Kidney (tissue), 13 donors: ENCODE measurements at regions not wholly inside any gene's neighbourhood (a gene's known extent, or its start where the extent isn't known, plus 50 kb on each side); places are given as distances from the start of the nearest gene placed in this dataset.

Source experiments
- DNase-seq, 5 donors: peaks; one replicate each; pipeline ENCODE4 v3.0.0-alpha.2; 2013 to 2020
- FAIRE-seq: peaks from 2 replicates; lab custom pipeline; 2012; peaks lifted over from hg19 to GRCh38; lab: Jason Lieb, UNC
- H3K27ac ChIP-seq, 2 donors: one replicate each; pipeline ENCODE4 v1.7.0; 2013; ENCODE audit warnings: low read depth in 2 of 2, low read length in 2 of 2, inconsistent platforms in 1 of 2
- H3K27me3 ChIP-seq: one replicate; pipeline ENCODE4 v1.7.1; 2013; ENCODE audit warnings: low read length, inconsistent platforms; ENCODE audit not compliant: control insufficient read depth, insufficient read depth
- H3K36me3 ChIP-seq, 3 donors: one replicate each; pipeline versions ENCODE4 v1.7.0 to v1.7.1; 2013; ENCODE audit warnings: low read length in 3 of 3, control low read depth in 1 of 3, inconsistent platforms in 1 of 3; ENCODE audit not compliant: insufficient read depth in 3 of 3, control insufficient read depth in 2 of 3
- H3K4me1 ChIP-seq, 3 donors: one replicate each; pipeline versions ENCODE4 v1.7.0 to v1.7.1; 2013; ENCODE audit warnings: low read length in 3 of 3, inconsistent platforms in 1 of 3, low read depth in 1 of 3; ENCODE audit not compliant: control insufficient read depth in 2 of 3, insufficient read depth in 2 of 3
- H3K4me3 ChIP-seq, 3 donors: one replicate each; pipeline versions ENCODE4 v1.7.0 to v1.8.1; 2013; ENCODE audit warnings: low read length in 3 of 3, control low read depth in 1 of 3, inconsistent platforms in 1 of 3
- H3K9ac ChIP-seq, 3 donors: one replicate each; pipeline versions ENCODE4 v1.7.0 to v1.7.1; 2013; ENCODE audit warnings: low read length in 3 of 3, control low read depth in 1 of 3, inconsistent platforms in 1 of 3
- H3K9me3 ChIP-seq, 3 donors: one replicate each; pipeline versions ENCODE4 v1.7.0 to v1.7.1; 2013; ENCODE audit warnings: low read length in 3 of 3, control low read depth in 1 of 3, inconsistent platforms in 1 of 3; ENCODE audit not compliant: control insufficient read depth in 2 of 3, insufficient read depth in 1 of 3
- CTCF ChIP-seq: IDR thresholded peaks from 3 replicates; pipeline ENCODE4 v1.5.1; 2012; ENCODE audit warnings: mild to moderate bottlenecking, moderate library complexity, borderline replicate concordance; ENCODE audit not compliant: insufficient read depth; ENCODE audit errors: extremely low read depth
- intact Hi-C: fragments of 100-400 bp; cut with DNase I; formaldehyde crosslinking; loops from one replicate; pipeline ENCODE4 v1.11.1; 2022
- donor health status: control.
- donor health status: control.
- donor health status: control.
- donor health status: control.
- donor health status: control.
- donor health status: DM: yes; HTN: yes; CAD: no.
- donor health status: Normal renal cell carcinoma (clear cell type).

GRCh38 chr17:54124456-54124855 lies 301.7 kb downstream of the KIF2B start:
- H3K4me3 ChIP-seq: no peak overlapping the region
- H3K27ac ChIP-seq: no peak overlapping the region
- H3K4me1 ChIP-seq: no peaks in the 10 kb centered on the region
- DNase-seq (no peak), FAIRE-seq (no peak)
- intact Hi-C loops: no loop called here
- no peaks in the 10 kb centered on the region for H3K36me3 ChIP-seq
- H3K9me3 ChIP-seq: no peaks in the 10 kb centered on the region
- H3K9ac ChIP-seq: no peak overlapping the region
- H3K27me3 ChIP-seq: no peaks in the 10 kb centered on the region
- TF ChIP-seq CTCF: no peak

GRCh38 chr17:54153423-54153822 lies 330.7 kb downstream of the KIF2B start:
- no peak for FAIRE-seq
- Histone ChIP-seq H3K4me3 (no peak overlapping the region), H3K27me3 (no peaks in the 10 kb centered on the region), H3K4me1 (no peaks in the 10 kb centered on the region), H3K9ac (no peak overlapping the region), H3K36me3 (no peaks in the 10 kb centered on the region), H3K9me3 (no peaks in the 10 kb centered on the region), H3K27ac (no peak overlapping the region)
- intact Hi-C loops: no loop called here
- no peak for DNase-seq
- TF ChIP-seq CTCF: no peak

GRCh38 chr17:54157542-54157941 lies 334.8 kb downstream of the KIF2B start:
- Histone ChIP-seq H3K4me3 (no peak overlapping the region), H3K9ac (no peak overlapping the region), H3K4me1 (no peaks in the 10 kb centered on the region), H3K36me3 (no peaks in the 10 kb centered on the region), H3K27me3 (no peaks in the 10 kb centered on the region), H3K27ac (no peak overlapping the region), H3K9me3 (no peaks in the 10 kb centered on the region)
- DNase-seq (no peak), FAIRE-seq (no peak)
- intact Hi-C loops: no loop called here
- TF ChIP-seq CTCF: no peak
